ENCODE measurements at regions not wholly inside any gene's neighbourhood (a gene's known extent, or its start where the extent isn't known, plus 50 kb on each side); places are given as distances from the start of the nearest gene placed in this dataset.

DNA sequence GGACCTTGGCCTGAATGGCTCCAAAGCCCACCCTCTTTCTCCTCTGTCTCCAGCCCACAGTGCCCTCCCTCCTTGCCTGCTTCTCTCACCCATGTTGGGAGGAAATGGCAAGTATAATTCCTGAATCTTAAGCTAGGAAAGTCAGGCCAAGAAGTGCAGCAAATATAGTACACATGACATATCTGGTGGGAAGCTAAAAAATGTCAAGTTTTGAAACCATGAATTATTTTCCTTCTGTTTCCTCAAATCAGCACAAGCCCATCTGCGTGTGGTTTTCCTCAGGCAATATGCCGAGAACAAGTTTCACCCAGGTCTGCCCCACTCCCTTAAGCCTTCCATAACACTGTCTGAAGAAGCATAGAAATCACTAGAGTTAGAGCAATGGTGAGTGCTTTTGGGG is 502.8 kb upstream of the CDH11 start:
- CTCF ChIA-PET: no interaction called here
- POLR2A ChIA-PET: no interaction called here
- TF ChIP-seq, protein P1, sequence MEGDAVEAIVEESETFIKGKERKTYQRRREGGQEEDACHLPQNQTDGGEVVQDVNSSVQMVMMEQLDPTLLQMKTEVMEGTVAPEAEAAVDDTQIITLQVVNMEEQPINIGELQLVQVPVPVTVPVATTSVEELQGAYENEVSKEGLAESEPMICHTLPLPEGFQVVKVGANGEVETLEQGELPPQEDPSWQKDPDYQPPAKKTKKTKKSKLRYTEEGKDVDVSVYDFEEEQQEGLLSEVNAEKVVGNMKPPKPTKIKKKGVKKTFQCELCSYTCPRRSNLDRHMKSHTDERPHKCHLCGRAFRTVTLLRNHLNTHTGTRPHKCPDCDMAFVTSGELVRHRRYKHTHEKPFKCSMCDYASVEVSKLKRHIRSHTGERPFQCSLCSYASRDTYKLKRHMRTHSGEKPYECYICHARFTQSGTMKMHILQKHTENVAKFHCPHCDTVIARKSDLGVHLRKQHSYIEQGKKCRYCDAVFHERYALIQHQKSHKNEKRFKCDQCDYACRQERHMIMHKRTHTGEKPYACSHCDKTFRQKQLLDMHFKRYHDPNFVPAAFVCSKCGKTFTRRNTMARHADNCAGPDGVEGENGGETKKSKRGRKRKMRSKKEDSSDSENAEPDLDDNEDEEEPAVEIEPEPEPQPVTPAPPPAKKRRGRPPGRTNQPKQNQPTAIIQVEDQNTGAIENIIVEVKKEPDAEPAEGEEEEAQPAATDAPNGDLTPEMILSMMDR (IDR thresholded peaks at IDR 0.05; ENCODE audit: insufficient read depth, low read depth, low read length): no peak
- DNase-seq (ENCODE audit: low read depth): no peak
- Histone ChIP-seq H3K27me3 (ENCODE audit: control insufficient read depth, insufficient read depth, low read length) (no peaks in the 10 kb centered on the region), H3K4me3 (ENCODE audit: low read depth, low read length) (no peak overlapping the region), H3K36me3 (ENCODE audit: control insufficient read depth, insufficient read depth, low read length) (no peaks in the 10 kb centered on the region)

DNA sequence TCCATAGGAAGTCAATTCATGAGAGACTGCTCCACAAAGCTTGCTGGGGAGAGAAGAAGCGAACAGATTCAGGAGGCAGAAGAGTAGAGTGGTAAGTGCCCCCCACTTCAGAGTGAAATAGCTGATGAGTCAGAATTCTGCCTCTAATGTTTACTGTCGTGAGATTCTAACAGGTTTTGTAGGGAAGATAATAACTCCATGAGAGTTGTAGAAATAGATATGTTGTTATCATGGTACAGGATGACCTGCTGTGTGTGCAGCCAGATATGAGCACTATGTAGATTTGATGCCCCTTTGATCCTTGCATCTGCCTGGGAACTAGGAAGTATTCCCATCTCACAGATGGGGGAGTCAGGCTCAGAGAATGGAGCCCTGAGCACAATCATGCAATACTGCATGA is 502.4 kb upstream of the CDH11 start:
- DNase-seq (ENCODE audit: low read depth): no peak
- Histone ChIP-seq H3K36me3 (ENCODE audit: control insufficient read depth, insufficient read depth, low read length) (no peaks in the 10 kb centered on the region), H3K27me3 (ENCODE audit: control insufficient read depth, insufficient read depth, low read length) (no peaks in the 10 kb centered on the region), H3K4me3 (ENCODE audit: low read depth, low read length) (no peak overlapping the region)
- TF ChIP-seq, protein P1 (IDR thresholded peaks at IDR 0.05; ENCODE audit: insufficient read depth, low read depth, low read length): no peak
- ChIA-PET POLR2A (no interaction called here), CTCF (no interaction called here)

DNA sequence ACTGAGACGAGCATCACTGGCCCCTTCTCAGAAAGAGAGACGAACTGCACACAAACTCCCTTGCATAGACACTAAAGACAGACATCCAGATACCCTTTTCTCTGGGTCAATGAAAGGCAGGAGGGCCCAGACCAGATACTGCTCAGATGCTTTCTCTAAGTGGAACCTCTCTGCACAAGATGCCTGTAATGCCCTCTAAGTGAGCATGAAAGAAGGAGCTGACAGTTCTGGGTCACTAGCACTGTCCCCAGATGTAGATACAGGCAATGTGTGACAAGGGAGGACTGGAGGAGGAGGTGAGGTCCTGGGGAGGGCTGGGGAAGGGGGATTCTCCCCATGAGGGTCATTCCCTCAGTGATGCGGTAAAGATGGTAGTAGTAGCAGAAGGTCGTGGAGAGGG is 501.0 kb upstream of the CDH11 start:
- Histone ChIP-seq H3K36me3 (ENCODE audit: control insufficient read depth, insufficient read depth, low read length) (no peaks in the 10 kb centered on the region), H3K4me3 (ENCODE audit: low read depth, low read length) (no peak overlapping the region), H3K27me3 (ENCODE audit: control insufficient read depth, insufficient read depth, low read length) (no peaks in the 10 kb centered on the region)
- ChIA-PET CTCF (interaction anchor here (1.0 kb wide), 2 partner anchors 14 to 29 kb away, joined by 3 read pairs; no protein-coding TSS in a partner anchor), POLR2A (no interaction called here)
- no peak for DNase-seq (ENCODE audit: low read depth)
- TF ChIP-seq, protein P1 (IDR thresholded peaks at IDR 0.05; ENCODE audit: insufficient read depth, low read depth, low read length): no peak

DNA sequence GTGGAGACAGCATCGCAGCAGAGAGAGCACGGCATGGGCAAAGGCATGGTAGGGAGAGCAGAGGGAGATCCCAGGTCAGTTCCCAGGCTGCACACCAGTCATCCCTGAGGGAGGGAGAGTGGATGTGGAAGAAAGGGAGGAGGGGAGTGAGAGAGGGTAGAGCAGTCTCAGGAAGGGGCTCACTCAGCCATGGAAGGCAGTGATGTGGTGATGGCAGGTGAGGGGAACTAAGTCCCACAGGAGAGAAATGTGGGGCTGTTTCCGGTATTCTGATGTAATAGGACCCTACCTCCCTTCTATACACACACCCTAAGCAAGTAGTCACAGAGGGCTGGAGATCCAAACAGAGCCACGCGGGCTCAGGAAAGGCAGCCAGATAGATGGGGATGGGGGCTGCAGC is 500.3 kb upstream of the CDH11 start:
- no peaks in the 10 kb centered on the region for H3K27me3 ChIP-seq (ENCODE audit: control insufficient read depth, insufficient read depth, low read length)
- POLR2A ChIA-PET: no interaction called here
- TF ChIP-seq, protein P1 (IDR thresholded peaks at IDR 0.05; ENCODE audit: insufficient read depth, low read depth, low read length): no peak
- no peak overlapping the region for H3K4me3 ChIP-seq (ENCODE audit: low read depth, low read length)
- DNase-seq (ENCODE audit: low read depth): no peak
- CTCF ChIA-PET: no interaction called here
- H3K36me3 ChIP-seq (ENCODE audit: control insufficient read depth, insufficient read depth, low read length): no peaks in the 10 kb centered on the region

DNA sequence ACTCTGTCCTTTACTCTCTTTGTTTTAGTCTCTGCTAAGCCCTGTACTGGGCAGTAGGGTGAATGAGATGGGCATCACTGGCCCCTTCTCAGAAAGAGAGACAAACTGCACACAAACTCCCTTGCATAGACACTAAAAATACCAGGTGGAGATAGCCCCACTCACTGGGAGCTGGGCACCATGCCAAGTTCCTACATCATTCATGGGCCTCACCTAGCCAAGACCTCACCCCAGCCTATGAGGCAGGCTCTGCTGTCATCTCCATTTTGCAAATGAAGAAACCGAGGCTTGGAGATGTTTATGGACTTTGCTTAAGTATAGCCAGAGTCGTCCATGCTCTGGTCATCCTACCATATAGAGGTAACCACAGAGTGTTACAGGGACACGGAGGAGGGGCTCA is 499.8 kb upstream of the CDH11 start:
- no peaks in the 10 kb centered on the region for H3K27me3 ChIP-seq (ENCODE audit: control insufficient read depth, insufficient read depth, low read length)
- H3K36me3 ChIP-seq (ENCODE audit: control insufficient read depth, insufficient read depth, low read length): no peaks in the 10 kb centered on the region
- POLR2A ChIA-PET: no interaction called here
- no peak overlapping the region for H3K4me3 ChIP-seq (ENCODE audit: low read depth, low read length)
- CTCF ChIA-PET: no interaction called here
- DNase-seq (ENCODE audit: low read depth): no peak
- TF ChIP-seq, protein P1 (IDR thresholded peaks at IDR 0.05; ENCODE audit: insufficient read depth, low read depth, low read length): no peak
